ENCODE measurements at regions not wholly inside any gene's neighbourhood (a gene's known extent, or its start where the extent isn't known, plus 50 kb on each side); places are given as distances from the start of the nearest gene placed in this dataset.

DNA sequence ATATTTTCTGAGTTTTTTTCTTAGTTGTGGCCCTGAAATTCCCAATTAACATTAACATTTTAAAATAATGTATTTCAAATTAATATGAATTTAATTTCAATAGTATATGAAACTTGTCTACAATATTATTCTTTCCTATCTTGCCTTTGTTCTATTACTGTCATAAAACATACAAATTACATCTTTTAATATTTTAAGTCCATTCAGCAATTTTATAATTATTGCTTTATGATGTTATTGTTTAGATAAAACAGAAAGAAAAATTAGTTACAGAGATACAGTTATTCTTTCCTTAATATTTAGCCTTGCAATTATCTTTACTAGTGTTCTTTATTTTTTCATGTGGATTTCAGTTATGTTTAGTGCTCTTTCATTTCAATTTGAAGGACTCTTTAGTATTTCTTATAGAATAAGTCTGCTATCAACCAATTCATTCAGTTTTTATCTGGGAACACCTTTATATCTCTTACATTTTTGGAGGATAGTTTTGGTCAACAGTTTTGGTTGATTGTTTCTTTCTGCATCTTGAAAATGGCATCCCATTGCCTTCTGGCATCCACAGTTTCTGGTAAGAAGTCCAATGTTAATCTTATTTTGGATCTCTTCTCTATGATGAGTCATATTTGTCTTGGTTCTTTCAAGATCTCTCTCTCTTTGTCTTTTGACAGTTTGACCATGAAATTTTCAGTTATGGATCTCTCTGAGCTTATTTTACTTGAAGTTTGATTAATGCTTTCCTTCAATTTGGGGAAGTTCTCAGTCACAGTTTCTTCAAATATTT is 76.9 kb upstream of the CHST9 start:
- TF ChIP-seq, protein P1, sequence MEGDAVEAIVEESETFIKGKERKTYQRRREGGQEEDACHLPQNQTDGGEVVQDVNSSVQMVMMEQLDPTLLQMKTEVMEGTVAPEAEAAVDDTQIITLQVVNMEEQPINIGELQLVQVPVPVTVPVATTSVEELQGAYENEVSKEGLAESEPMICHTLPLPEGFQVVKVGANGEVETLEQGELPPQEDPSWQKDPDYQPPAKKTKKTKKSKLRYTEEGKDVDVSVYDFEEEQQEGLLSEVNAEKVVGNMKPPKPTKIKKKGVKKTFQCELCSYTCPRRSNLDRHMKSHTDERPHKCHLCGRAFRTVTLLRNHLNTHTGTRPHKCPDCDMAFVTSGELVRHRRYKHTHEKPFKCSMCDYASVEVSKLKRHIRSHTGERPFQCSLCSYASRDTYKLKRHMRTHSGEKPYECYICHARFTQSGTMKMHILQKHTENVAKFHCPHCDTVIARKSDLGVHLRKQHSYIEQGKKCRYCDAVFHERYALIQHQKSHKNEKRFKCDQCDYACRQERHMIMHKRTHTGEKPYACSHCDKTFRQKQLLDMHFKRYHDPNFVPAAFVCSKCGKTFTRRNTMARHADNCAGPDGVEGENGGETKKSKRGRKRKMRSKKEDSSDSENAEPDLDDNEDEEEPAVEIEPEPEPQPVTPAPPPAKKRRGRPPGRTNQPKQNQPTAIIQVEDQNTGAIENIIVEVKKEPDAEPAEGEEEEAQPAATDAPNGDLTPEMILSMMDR (IDR thresholded peaks at IDR 0.05; ENCODE audit: extremely low read depth, insufficient read depth, missing control alignments): no peak
- DNase-seq (ENCODE audit: low spot score): no peak
- in situ Hi-C loops (cut with MboI; ENCODE audit: low pct_unique_long_range_greater_than_20kb, low sequenced_read_pairs, unreplicated experiment): no loop called here

DNA sequence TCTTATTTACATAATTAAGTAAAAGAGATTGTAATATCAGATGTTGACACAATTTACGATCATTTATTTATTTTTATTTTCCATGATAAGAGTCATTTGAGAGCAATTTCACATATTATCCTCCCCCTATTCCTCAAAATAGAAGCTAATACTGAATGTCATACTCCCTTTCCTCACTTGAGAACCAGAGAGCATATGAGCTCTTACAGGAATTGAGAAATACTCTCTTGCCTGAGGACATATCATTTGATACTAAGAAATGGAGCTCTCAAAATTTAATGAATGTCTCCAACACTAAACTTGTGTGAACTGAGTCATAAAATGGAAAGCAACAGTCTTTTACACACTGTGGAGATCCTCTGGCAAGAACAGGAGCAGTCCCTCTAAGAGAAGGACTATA is 68.5 kb upstream of the CHST9 start:
- no peak for DNase-seq (ENCODE audit: low spot score)
- in situ Hi-C loops (cut with MboI; ENCODE audit: low pct_unique_long_range_greater_than_20kb, low sequenced_read_pairs, unreplicated experiment): no loop called here
- TF ChIP-seq, protein P1 (IDR thresholded peaks at IDR 0.05; ENCODE audit: extremely low read depth, insufficient read depth, missing control alignments): no peak

DNA sequence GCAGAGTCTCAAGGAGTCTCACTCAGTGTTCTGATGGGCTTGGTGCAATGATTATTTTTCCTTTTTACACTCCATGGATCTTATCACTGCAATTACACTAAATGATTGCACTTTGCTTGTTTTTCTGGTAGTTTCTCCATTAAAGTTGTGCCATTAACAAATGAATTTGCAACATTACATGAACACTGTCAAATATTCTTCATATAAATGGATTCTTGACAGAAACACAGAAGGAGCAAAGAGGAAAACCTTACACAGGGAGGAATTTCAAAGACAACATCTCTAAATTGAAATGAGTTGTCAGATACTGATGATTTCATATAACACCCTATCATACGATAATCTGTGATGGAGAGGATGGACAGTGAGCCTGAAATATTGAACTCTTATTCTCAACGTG is 65.4 kb upstream of the CHST9 start:
- no peak for DNase-seq (ENCODE audit: low spot score)
- TF ChIP-seq, protein P1 (IDR thresholded peaks at IDR 0.05; ENCODE audit: extremely low read depth, insufficient read depth, missing control alignments): no peak
- in situ Hi-C loops (cut with MboI; ENCODE audit: low pct_unique_long_range_greater_than_20kb, low sequenced_read_pairs, unreplicated experiment): no loop called here

DNA sequence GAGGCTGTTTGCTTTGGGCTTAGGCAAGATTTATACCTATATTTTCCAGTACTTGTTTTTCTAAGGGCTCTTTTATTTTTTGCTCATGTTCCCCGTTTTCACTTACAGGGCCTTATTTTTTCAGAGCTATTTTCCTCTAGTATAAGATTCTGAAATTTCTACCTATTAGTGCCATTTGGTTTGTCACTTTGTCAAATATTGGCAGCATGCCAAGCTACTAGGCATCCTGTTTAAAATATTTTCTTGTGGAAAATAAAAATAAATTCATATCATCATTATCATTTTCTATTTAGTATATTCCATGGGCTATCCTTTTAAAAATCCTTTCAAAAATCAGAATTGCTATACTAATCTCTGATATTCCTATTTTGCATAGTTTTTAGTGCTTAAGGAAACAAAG is 64.8 kb upstream of the CHST9 start:
- no peak for DNase-seq (ENCODE audit: low spot score)
- in situ Hi-C loops (cut with MboI; ENCODE audit: low pct_unique_long_range_greater_than_20kb, low sequenced_read_pairs, unreplicated experiment): no loop called here
- TF ChIP-seq, protein P1 (IDR thresholded peaks at IDR 0.05; ENCODE audit: extremely low read depth, insufficient read depth, missing control alignments): no peak

DNA sequence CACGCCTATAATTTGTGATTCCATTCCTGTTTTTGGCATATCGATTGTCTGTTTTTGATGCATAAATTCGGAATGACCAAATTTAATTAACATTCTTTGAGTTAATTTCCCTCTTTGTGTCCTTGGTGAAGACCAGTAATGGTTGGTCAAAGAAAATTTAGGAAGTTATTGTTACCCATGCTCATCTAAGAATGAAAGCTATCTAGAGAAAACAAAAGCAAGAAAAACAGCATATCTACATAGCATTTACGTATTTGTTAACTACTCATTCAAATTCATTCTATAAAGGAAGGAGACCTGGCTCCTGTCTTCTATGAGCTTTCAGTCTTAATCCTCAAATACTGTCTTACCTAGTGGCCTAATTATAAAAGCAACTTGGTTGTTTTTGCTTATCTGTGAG is 59.2 kb upstream of the CHST9 start:
- TF ChIP-seq, protein P1 (IDR thresholded peaks at IDR 0.05; ENCODE audit: extremely low read depth, insufficient read depth, missing control alignments): no peak
- DNase-seq (ENCODE audit: low spot score): no peak
- in situ Hi-C loops (cut with MboI; ENCODE audit: low pct_unique_long_range_greater_than_20kb, low sequenced_read_pairs, unreplicated experiment): no loop called here

DNA sequence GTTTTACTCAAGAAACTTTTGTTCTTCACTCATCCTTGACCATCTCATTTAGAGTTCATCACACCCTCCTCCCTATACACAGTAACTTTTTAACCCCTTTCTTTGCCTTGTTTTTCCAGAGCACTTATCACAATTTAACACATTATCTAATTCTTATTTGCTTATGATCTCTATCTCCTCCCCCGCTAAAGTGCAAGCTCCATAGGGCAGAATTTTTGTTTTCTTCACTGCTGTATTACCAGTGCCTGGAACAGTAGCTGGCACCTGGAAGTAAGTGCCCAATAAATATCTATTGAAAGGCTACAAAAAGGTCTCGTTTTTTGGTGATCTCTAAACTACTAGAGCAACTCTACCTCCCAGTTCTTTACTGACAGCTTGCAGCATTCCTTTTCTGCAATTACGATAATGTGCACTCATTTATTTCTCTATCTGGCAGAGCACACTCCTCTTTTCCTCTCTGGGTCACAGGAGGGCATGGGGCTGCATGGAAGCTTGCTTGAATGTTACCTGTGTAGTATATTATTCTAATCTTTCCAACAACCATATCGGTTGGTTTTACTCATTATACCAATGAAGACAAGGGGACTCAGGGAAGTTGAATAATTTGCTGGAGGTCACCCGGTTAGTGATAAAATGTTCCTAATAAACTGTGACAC is 57.4 kb upstream of the CHST9 start:
- DNase-seq (ENCODE audit: low spot score): no peak
- in situ Hi-C loops (cut with MboI; ENCODE audit: low pct_unique_long_range_greater_than_20kb, low sequenced_read_pairs, unreplicated experiment): no loop called here

More for the DNA sequence above, 57.4 kb upstream of the CHST9 start:
- TF ChIP-seq, protein P1 (IDR thresholded peaks at IDR 0.05; ENCODE audit: extremely low read depth, insufficient read depth, missing control alignments): no peak
